ENCODE measurements at regions not wholly inside any gene's neighbourhood (a gene's known extent, or its start where the extent isn't known, plus 50 kb on each side); places are given as distances from the start of the nearest gene placed in this dataset.

GRCh38 chr1:83596331-83596730, 402.6 kb downstream of the TTLL7 start:
- H3K36me3 ChIP-seq: no peaks in the 10 kb centered on the region
- no peak for TF ChIP-seq POLR2A (IDR thresholded peaks at IDR 0.05)
- no peak for TF ChIP-seq CTCF (IDR thresholded peaks at IDR 0.05)
- no peak overlapping the region for H3K27ac ChIP-seq
- ATAC-seq (no peak), DNase-seq (no peak)
- H3K9me3 ChIP-seq: no peaks in the 10 kb centered on the region
- H3K4me1 ChIP-seq: peaks cover 0 to 11% (median 3%) of the 10 kb centered on the region in 4 donors
- H3K27me3 ChIP-seq: no peaks in the 10 kb centered on the region
- 39% methylated on average over 1 of the region's 1 CpG for WGBS (ENCODE audit: insufficient coverage, low coverage, low lambda C conversion rate, missing lambda C conversion rate)
- intact Hi-C loops (cut with DNase I): no loop called here
- H3K4me3 ChIP-seq: no peak overlapping the region

GRCh38 chr1:83593073-83593472, 405.9 kb downstream of the TTLL7 start:
- intact Hi-C loops (cut with DNase I): no loop called here
- Histone ChIP-seq H3K9me3 (no peaks in the 10 kb centered on the region), H3K27me3 (no peaks in the 10 kb centered on the region), H3K4me1 (peaks cover 0 to 11% (median 3%) of the 10 kb centered on the region in 4 donors), H3K27ac (no peak overlapping the region), H3K4me3 (no peak overlapping the region), H3K36me3 (no peaks in the 10 kb centered on the region)
- WGBS (ENCODE audit: insufficient coverage, low coverage, low lambda C conversion rate, missing lambda C conversion rate): no CpG with 5 or more reads among the region's 1 CpG
- ATAC-seq (no peak), DNase-seq (no peak)
- TF ChIP-seq CTCF (IDR thresholded peaks at IDR 0.05): no peak
- TF ChIP-seq POLR2A (IDR thresholded peaks at IDR 0.05): no peak

GRCh38 chr1:83588140-83588539, 410.8 kb downstream of the TTLL7 start:
- ATAC-seq (peak in 1 of 4 donors; percentile 67), DNase-seq (no peak)
- H3K36me3 ChIP-seq: no peaks in the 10 kb centered on the region
- no peak overlapping the region for H3K4me3 ChIP-seq
- TF ChIP-seq CTCF (IDR thresholded peaks at IDR 0.05) (no peak), POLR2A (IDR thresholded peaks at IDR 0.05) (no peak)
- no peaks in the 10 kb centered on the region for H3K9me3 ChIP-seq
- intact Hi-C loops (cut with DNase I): no loop called here
- no peak overlapping the region for H3K27ac ChIP-seq
- no peaks in the 10 kb centered on the region for H3K4me1 ChIP-seq
- H3K27me3 ChIP-seq: no peaks in the 10 kb centered on the region

GRCh38 chr1:83583351-83584014, 415.4 kb downstream of the TTLL7 start:
- H3K4me3 ChIP-seq: no peak overlapping the region
- no peaks in the 10 kb centered on the region for H3K36me3 ChIP-seq
- H3K27ac ChIP-seq: no peak overlapping the region
- DNase-seq: peak in 2 of 3 donors; percentile 46 to 55
- no peaks in the 10 kb centered on the region for H3K27me3 ChIP-seq
- no CpG with 5 or more reads among the region's 4 CpGs for WGBS (ENCODE audit: insufficient coverage, low coverage, low lambda C conversion rate, missing lambda C conversion rate)
- intact Hi-C loops (cut with DNase I): no loop called here
- no peaks in the 10 kb centered on the region for H3K4me1 ChIP-seq
- no peaks in the 10 kb centered on the region for H3K9me3 ChIP-seq
- ATAC-seq: peak; percentile 67 to 79 (median 70)
- no peak for TF ChIP-seq POLR2A (IDR thresholded peaks at IDR 0.05)
- TF ChIP-seq CTCF (IDR thresholded peaks at IDR 0.05): peak; percentile 32 to 47 (median 41)

- no peak for TF ChIP-seq POLR2A (IDR thresholded peaks at IDR 0.05)
- no peak for TF ChIP-seq CTCF (IDR thresholded peaks at IDR 0.05)
- DNase-seq: no peak
- Histone ChIP-seq H3K27me3 (no peaks in the 10 kb centered on the region), H3K9me3 (no peaks in the 10 kb centered on the region), H3K4me3 (no peak overlapping the region), H3K27ac (no peak overlapping the region), H3K4me1 (no peaks in the 10 kb centered on the region), H3K36me3 (no peaks in the 10 kb centered on the region)
- intact Hi-C loops (cut with DNase I): no loop called here
- no peak for ATAC-seq
- WGBS (ENCODE audit: insufficient coverage, low coverage, low lambda C conversion rate, missing lambda C conversion rate): 94% methylated on average over 7 of the region's 8 CpGs
These were observed 417.2 kb downstream of the TTLL7 start for GRCh38 chr1:83581747-83582146.

Data from right lobe of liver (tissue), 6 donors.